ENCODE measurements at regions not wholly inside any gene's neighbourhood (a gene's known extent, or its start where the extent isn't known, plus 50 kb on each side); places are given as distances from the start of the nearest gene placed in this dataset.
A peak's percentile ranks its signal among the peaks of the same experiment; 100 is the strongest.

DNA sequence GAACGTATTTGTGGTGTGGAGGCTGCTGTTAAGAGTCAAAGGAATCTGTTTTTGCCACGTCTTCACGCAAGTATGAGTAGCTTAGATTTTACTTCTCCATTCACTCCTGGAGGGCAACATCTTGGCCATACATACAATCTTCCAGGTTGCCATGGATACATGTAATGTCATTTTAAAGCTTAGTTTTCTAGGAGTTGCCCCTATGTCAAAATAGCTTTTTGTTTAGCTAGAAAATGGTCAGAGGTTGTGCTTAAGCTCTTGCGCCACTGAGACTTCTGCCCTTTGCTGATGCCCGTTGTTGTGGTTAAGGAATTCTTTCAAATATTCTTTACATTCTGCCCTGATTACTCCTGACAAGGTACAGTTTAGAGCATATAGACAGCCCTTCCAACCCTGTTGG is 245.4 kb upstream of the TFPI start:
- DNase-seq, result no peak

DNA sequence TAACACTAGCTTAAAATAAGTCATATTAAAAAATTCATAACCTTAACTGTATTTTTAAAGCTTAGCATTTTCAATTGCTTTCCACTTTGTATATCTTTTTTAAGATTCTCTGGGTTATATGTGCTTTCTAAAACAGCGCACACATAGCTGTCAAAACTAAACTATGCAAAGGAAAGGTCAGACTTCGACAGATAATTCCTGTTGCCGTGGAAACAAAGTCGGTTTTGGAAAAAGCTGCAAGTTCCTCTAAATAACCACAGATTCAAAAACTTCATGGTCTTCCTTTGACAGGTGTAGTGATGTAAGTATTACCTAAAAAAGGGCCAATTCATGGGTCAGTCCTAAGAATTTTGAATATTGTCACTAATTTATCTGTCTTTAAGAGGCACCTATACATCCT is 249.6 kb upstream of the TFPI start:
- no peak for DNase-seq

DNA sequence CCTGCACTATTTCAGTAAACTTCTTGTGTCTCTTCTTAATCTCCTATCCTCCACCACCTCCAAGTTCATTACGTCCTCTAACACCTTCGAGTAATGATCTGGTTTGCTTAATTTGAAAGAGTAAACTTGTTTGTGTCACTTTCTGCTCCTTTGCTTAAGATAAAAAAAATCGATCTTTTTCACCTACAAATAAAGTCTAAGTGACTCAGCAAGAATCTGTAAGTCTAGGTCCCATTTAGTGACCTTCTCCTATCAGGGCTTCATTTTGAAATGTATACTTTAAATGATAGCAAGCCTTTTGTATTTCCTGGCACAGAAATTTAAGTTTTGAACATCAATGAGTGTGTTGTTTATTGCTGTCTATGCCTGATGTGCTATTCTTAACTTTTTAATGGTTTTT is 260.9 kb upstream of the TFPI start:
- no peak for DNase-seq

DNA sequence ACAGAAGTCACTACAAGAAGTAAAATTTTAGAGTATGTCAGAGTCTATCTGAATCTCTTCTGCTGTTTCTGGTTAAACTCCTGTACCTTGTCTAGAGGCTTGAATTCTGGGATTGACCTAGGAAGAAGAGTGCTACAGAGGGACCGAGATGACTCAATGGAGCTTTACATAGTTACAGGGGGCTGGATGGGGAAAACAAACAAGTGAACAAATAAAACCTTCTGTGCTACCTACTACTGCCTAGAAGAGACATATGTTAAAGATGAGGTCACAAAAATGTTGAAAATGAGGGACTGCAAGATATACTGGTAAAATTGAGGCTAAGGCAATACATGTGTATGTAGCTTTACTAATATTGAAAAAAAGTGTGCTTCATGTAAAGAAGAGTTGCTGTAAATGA is 265.4 kb upstream of the TFPI start:
- DNase-seq, result no peak

DNA sequence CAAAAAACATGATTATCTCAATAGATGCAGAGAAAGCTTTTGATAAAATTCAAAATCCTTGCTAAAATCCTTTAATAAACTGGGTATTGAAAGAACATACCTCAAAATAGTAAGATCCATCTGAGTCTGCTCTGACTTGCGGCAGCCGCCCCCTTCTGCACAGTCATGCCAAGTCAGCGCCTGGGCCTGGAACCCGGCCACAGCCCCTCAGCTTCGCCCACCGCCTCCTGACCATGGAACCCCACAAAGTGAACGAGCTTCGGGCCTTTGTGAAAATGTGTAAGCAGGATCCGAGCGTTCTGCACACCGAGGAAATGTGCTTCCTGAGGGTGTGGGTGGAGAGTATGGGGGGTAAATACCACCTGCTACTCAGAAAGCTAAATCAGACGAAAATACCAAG is 270.9 kb upstream of the TFPI start:
- no peak for DNase-seq

DNA sequence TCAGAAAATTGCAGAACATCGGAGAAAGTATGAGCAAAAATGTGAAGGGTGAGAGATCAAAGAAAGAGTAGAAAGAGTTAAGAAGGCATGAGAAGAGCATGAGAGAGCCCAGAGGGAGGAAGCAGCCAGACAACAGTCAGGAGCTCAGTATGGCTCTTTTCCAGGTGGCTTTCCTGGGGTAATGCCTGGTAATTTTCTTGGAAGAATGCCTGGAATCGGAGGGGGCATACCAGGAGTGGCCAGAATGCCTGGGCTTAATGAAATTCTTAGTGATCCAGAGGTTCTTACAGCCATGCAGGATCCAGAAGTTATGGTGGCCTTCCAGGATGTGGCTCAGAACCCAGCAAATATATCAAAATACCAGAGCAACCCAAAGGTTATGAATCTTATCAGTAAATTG is 271.8 kb upstream of the TFPI start:
- DNase-seq, result peak; percentile 2

DNA sequence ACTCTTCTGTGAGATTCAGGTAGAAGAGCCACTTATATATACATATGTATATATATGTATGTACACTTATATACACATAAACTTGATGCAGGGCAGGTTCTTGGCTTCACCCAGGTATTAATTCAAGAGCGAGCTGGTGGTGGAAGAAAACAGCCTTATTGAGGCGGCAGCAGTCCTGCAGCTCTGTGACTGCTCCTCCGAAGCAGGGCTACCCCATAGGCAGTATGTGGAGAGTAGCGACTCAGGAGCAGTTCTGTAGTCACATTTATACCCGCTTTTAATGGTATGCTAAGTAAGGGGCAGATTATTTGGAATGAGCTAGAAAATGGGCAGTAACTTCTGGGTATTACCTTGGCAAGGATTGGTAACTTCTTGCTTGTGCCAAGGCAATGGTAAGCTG is 280.6 kb upstream of the TFPI start:
- DNase-seq, result no peak

DNA sequence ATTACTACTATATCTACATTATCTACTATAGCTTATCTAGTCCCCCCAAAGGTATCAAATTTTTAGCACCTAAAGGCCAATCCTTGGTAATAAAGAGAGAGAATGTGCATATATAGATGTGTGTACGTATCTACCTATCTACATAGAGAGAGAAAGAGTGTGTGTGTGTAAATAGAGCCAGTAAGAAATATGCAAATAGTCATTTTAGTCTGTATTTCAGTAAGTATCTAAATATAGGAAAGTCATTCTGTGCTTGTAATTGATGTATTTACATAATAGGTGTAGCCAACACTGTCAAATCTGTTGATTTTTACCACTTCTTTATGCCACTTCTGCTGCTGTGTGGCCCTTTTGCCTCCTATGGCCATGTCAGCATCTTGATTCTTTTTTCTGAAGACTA is 284.5 kb upstream of the TFPI start:
- DNase-seq, result no peak

DNA sequence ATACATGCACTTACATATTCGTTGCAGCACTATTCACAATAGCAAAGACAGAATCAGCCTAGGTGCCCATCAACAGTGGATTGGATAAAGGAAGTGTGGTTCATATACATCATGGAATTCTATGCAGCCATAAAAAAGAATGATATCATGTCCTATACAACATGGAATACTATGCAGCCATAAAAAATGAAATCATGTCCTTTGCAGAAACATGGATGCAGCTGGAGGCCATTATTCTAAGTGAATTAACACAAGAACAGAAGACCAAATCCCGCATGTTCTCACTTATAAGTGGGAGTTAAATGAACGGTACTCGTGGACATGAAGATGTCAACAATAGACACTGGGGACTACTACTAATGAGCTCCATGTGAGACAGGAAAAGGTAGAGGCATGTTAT is 288.1 kb upstream of the TFPI start:
- no peak for DNase-seq

DNA sequence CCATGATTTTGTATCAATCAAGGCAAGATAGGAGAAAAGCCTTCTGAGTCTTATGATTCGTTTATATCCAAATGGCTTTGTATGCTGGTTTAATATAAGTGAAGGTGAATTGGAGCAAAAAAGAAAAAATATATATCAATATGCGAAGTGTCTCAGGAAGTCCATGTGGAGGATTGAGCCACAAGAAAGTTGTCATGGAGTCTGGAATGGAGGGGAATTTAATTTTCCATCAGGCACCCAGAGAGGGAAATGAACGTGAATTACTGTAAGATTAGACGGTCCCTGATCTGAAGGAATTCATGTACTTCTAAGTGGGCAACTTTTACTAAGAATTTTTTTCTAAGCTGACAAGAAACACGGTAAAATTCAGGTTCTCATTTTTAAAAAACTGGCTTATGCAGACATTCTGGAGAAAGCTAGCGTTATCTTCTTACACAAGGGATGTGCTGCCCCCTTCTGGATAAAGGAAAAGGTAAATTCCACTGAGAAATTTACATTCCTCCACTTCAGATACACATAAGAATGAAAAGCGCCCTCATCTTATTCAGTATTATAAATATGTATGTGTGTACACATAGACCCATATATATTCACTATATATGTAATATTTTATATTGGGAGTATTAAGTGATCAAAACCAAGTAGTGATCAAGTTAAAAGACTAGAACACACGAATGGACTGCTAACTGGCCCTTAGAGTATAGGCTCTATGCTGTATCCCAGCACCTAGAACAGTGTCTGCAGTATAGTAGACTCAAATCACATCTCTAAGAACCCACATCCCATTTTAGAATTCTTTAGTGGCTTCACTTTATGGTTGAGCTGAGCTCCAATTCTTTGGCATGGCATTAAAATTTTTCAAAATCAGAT is 289.0 kb upstream of the TFPI start:
- peak; percentile 58 for DNase-seq

DNA sequence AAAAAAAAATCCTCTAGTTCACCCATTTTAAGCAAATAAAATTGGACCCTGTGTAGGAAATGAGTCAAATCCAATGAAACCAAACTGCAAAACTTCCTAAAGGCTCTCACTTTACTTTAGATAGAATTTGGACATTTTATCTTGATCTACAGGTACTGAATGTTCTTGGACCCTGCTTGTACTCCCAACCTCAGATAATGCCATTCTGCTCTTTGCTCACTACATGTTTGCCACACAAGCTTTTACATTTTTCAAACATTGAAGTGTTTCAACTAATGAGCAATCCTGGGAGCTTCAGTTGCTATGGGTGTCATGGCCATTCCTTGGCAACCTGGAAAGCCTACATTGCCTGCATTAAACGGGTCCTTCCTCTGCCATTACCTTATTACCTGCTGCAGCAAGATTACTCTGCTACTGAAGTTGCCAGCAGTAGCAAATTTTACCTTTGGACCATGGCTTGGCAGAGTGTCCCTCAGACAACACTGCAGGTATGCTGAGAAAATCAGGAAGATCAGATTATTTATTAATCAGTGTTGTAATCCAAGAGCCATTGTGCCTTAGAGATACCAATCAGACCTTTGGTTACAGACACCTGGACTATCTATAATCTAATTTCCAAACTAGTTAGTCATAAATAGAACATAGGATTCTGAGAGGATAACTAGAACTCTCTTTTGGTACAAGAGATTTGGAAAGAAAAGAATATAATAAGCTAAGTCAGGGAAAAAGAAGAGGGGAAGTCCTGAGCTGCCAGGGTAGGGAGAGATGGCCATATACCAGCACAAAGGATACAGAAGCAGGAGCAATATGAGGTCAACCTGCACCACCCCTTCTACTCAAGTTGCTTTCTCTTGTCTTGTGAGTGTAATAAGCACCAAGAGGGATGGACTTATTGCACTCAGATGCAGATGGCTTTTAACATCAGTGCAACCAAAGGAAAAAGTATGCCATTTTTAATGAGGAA is 293.3 kb upstream of the TFPI start:
- DNase-seq, result no peak

DNA sequence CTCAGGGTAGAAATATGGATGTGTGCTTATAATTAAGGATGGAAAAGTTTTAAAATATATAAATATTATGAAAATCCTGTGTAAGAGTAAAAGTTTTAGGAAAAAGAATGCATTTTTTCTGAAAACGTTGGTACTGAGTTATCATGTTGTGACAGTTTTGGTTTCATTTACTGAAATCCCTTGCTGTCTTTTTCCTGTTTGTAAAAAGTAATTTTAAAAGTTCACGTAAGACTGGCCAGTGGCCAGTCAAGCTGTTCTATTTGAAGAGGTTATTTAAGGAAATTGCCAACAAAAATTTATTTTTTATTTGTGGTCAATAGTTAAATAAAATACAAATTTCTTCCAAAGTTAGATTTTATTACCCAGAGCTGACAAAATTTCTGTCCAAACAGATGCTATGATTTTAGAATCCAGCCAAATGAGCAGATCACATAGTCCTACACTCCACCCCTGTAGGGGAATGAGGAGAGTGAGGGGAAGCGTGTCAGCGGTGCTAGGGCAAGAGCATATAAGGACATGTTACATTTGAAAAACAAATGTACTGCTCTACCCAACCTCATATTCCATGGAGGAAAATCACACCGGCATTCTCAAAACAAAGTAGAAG is 297.8 kb upstream of the TFPI start:
- DNase-seq, result no peak

DNA sequence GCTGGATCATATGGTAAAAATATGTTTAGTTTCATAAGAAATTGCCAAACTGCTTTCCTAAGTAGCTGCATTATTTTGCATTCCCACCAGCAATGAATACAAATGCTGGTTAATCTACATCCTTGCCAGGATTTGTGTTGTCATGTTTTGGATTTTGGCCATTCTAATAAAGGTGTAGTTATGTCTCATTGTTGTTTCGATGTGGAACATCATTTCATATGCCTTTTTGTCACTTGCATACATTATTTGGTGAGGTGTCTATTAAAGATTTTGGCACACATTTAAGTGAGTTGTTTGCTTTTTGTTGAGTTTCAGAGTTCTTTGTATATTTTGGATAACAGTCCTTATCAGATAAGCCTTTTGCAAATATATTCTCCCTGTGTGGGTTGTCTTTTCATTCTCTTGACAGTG is 299.2 kb upstream of the TFPI start:
- no peak for DNase-seq

DNA sequence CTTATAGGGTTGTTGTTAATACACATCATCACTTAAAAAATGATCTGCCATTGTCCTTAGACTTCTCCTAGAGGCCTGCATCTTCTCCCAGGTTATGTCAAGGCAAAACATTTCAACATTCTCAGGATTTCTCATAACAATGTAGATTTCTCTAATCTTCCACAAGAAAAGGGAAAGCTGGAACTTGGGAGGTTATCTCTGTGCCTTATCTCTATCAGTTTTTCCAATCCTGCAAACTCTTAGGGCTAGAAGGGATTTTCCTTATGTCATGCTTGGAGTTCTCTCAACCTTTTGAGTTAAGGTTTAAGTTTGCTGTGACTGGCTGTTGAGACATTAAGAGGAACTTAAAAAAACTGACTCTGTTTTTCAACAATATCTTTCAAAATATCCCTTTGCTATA is 300.6 kb upstream of the TFPI start:
- no peak for DNase-seq

DNA sequence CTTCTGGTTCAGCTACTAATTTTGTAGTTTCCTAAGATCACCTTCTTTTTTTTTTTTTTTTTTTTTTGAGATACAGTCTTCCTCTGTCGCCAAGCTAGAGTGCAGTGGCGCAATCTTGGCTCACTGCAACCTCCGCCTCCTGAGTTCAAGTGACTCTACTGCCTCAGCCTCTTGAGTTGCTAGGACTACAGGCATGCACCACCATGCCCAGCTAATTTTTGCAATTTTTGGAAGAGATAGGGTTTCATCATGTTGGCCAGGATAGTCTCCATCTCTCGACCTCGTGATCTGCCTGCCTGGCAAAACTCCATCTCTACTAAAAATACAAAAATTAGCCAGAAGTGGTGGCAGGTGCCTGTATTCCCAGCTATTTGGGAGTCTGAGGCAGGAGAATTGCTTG is 301.5 kb upstream of the TFPI start:
- DNase-seq, result no peak

DNA sequence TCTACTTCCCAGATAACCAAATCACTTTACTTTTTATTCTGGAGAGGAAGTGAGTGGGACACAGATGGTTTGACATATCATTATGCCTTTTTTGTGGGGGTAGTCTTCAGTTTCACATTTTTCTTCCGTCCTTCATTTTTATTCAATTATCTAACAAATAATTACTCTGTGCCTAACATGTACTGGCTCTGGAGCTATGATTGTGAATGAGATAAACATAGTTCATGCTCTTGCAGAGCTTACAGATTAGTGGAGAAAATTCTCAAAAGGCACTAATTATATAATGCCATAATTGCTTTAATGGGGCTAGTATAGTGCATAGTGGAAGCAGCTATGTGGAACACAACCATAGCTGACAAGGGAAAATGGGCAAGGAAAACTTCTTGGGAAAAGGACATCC is 303.6 kb upstream of the TFPI start:
- no peak for DNase-seq

DNA sequence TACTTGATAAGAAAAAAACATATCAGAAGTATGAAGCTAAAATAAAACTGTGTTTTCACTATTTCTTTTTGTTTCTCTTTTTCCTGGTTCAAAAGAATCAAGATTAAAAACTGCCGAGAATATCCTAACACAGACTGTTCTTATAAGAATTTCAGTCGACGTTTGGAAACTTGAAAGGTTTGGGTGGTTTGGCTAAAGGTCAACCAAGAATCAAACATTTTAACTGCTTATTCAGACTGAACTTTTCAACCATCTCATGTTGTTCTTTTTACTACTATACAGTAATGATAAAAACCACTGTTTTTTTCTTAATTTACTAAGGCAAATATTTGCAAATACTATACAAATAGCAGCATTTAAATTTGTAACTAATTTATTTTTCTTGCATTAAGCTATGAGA is 308.5 kb upstream of the TFPI start:
- DNase-seq, result no peak

DNA sequence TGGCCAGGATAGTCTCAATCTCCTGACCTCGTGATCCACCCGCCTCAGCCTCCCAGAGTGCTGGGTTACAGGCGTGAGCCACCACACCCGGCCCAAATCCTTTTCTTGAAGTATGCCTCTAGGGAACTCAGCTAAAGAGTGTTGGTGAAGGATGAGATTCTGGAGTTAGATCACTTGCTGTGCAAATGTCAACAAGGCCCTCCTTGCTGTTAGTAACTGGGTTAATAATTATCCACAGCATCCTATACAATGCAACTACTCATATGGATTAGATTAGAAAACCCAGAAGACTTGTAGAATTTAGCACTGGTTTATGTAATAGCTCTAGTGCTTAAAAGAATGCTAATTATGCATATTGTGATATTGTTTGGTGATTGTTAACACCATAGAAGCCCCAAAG is 310.8 kb upstream of the TFPI start:
- DNase-seq, result no peak

DNA sequence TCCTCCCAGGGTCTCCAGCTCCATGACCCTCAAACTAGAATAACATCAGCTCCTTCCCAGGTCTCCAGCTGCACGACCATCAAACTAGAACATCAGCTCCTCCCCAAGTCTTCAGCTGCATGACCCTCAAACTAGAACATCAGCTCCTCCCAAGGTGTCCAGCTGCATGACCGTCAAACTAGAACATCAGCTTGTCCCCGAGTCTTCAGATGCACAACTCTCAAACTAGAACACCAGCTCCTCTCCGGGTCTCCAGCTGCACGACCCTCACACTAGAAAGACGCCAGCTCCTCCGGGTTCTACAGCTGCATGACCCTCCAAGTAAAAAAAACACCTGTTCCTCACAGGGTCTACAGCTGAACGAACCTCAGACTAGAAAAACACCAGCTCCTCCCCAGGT is 312.9 kb upstream of the TFPI start:
- DNase-seq, result no peak

DNA sequence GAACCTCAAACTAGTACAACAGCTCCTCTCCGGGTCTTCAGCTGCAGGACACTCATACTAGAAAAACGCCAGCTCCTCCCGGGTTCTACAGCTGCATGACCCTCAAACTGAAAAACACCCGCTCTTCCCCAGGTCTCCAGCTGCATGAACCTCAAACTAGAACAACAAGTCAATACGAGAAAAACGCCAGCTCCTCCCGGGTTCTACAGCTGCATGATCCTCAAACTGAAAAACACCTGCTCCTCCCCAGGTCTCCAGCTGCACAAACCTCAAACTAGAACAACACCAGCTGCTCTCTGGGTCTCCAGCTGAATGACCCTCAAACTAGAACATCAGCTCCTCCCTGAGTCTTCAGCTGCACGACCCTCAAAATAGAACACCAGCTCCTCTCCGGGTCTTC is 315.0 kb upstream of the TFPI start:
- no peak for DNase-seq

DNA sequence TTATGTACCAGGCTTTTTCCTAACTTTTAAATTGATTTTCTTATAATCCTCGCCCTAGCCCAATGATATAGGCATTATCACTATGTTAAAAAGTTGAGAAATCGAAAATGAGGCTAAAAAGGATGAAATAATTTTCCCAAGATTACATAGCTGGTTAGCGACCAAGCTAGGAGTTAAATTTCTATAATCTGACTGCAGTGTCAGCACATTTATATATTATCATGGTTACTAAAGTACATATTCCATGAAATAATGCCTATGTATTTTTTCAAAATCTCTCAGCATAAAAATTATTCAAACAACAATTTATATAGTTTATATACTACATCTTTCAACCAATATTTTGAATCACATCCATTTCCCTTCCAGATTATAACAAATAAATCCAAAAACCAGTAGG is 317.3 kb upstream of the TFPI start:
- no peak for DNase-seq

DNA sequence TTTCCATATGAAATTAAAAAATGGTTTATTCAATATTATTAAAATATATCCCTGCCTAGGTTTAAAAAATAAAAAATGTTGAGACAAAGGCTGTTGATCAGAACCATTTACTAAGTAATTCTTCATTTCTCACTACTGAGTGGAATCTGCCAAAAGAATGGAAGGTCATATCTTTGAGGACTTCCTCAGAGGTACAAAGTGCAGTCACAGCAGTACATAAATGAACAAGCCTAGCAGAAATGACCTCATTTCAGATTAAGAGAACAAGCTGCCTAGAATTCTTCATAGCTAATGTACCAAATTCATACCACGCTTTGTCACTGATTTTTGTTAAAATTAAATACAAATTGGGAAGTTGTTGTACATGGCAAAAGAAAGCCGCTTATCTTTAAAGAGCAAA is 318.9 kb upstream of the TFPI start:
- no peak for DNase-seq

DNA sequence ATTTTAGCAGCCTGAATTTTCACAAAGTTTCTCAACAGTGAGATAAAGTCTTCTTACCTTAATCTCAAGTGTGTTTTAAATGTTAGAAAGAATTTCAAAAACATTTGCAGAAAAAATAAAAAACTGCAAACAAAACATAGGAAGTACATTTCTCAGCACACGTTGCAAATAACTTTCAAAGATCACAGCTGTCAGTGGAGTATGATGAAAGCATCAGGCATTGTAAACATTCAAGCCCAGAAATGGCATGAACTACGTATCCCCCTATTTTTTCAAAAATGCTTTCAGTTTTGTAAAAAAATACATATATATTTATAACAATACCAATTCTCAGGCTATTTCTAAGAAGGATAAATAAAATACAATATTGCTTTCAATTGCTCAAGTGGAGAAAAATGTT is 320.6 kb upstream of the TFPI start:
- no peak for DNase-seq

Measured in fibroblast of skin of right quadriceps (primary cell).